GM12892 (cell line): ENCODE measurements at regions not wholly inside any gene's neighbourhood (a gene's known extent, or its start where the extent isn't known, plus 50 kb on each side); places are given as distances from the start of the nearest gene placed in this dataset.

Experiments used
- POLR2A ChIP-seq: IDR thresholded peaks from 2 replicates; pipeline ENCODE4 v1.6.1; 2011; ENCODE audit warnings: low read depth, low read length, control low read depth
- POLR2AphosphoS5 ChIP-seq: IDR thresholded peaks from 2 replicates; pipeline ENCODE4 v1.6.1; 2011; ENCODE audit warnings: low read depth, low read length, control low read depth
- TAF1 ChIP-seq: IDR thresholded peaks from 2 replicates; pipeline ENCODE4 v1.6.1; 2011; ENCODE audit warnings: low read depth, mild to moderate bottlenecking, control low read depth, low read length, borderline replicate concordance

DNA sequence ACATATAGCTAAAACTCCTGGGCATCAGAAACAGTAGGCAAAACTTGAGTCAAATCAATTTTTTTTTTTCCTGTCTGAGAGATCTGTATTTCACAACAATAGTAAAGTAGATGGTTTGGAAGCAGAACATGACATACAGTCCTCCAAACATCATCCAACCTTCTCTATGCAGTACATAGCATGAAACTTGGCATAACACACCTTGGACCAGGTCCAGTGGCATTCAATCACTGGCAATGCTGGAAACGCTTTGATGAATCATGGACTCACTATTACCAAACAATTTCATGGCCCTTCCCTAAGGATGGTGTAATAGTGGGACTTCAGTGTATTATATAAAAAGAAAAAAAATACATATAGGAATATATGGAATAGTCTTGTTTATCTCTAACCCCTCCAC lies 154.6 kb downstream of the FMR1NB start:
- no peak for TF ChIP-seq TAF1
- no peak for TF ChIP-seq POLR2AphosphoS5
- TF ChIP-seq POLR2A, result no peak
